ENCODE measurements at regions not wholly inside any gene's neighbourhood (a gene's known extent, or its start where the extent isn't known, plus 50 kb on each side); places are given as distances from the start of the nearest gene placed in this dataset.

DNA sequence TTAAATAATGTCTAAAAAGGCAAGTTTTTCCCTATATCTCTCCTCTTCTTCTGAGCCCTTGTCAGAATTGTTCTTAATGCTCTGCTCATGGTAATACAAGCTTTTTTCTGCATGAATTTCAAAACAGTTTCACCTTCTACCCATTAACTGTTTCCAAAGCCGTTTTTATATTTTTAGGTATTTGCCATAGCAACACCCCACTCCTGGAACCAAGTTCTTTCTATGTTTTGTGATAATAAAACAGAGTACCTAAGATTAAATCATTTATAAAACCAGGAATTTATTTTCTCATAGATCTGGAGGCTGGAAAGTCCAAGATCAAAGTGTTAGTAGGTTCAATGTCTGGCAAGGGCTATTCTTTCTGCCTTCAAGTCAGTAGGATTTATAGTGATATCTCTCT lies 497.4 kb downstream of the ETS1 start:
- no peak for DNase-seq (ENCODE audit: low spot score)

DNA sequence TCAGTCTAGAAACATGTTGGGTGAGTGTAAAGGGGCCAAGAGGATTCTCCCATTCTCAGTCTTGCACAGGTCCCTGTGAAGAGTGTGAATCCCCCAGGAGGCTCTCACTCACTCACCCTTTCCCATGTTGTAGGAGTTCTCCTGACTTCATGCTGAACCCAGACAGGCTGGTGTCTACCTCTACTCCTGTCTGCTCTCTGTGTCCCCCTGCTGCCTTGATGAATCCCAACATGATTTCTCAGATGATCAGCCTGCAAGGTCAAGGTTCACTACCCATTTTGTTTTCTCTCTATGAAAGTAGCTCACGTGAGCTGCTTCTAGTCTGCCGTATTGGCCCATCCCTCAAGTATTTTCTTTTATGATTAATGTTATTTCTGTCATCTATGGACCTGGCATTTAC lies 500.6 kb downstream of the ETS1 start:
- DNase-seq (ENCODE audit: low spot score): no peak

DNA sequence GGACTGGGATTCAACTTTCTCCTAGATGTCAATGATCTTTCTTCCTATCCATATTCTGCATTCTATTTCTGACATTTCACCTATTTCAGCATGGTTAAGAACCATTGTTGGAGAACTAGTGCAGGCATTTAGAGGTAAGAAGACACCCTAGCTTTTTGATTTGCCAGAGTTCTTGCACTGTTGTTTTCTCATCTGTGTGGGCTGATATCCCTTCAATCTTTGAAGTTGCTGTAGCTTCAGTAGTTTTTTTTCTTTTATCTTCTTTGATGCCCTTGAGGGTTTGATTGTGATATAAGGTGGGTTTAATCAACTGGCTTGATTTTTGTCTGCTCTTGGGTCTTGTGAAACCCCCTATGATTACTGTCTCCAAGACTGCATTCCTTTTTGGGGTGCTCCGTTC lies 502.1 kb downstream of the ETS1 start:
- DNase-seq (ENCODE audit: low spot score): no peak

DNA sequence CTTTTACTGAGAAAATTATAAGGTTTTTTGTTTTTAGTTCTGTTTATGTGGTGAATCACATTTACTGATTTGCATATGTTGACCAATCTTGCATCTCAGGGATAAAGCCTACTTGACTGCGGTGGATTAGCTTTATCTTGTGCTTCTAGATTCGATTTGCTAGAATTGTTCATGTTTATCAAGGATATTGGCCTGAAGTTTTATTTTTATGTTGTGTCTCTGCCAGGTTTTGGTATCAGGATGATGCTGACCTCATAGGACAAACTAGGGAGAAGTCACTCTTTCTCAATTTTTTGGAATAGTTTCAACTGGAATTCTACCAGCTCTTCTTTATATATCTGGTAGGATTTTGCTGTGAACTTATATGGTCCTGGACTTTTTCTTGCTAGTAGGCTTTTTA lies 504.8 kb downstream of the ETS1 start:
- no peak for DNase-seq (ENCODE audit: low spot score)

DNA sequence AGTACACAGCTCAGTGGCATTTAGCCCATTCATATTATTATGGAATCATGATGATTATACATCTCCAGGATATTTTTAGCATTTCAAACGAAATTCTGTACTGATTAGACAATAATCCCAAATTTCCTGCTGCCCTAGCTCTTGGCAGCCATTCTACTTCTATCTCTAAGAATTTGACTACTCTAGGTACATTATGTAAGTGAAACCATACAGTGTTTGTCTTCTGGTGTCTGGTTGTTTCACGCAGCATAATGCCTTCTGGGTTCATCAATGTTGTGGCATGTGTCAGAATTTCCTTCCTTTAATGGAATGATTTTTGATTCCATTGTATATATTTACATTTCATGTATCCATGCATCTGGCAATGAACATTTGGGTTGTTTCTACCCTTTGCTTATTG lies 517.7 kb downstream of the ETS1 start:
- DNase-seq (ENCODE audit: low spot score): no peak

DNA sequence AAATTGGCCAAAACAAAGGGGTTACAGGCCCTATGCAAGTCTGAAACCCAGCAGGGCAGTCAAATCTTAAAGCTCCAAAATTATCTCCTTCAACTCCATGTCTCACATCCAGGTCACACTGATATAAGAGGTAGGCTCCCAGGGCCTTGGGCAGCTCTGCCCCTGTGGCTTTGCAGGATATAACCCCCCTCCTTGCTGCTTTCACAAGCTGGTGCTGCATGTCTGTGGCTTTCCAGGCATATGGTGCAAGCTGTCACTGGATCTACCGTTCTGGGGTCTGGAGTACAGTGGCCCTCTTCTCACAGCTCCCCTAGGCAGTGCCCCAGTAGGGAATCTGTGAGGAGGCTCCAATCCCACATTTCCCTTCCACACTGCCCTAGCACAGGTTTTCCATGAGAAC lies 519.6 kb downstream of the ETS1 start:
- DNase-seq (ENCODE audit: low spot score): no peak

DNA sequence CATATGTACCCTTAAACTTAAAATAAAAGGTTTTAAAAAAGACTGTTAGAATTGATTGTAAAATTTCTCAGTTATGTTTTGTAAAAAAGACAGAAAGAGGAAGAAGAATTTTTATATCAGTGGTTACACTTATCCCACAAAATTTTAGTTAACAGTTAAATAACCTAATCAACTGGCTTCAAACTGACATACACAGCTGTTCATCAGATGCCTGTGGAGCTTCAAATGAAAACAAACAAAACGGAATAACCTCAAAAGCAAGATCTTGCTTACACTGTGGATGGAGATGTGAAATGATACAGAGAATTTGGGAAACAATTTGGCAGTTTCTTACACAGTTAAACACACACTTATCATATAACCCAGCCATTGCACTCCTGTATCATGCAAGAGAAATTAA lies 521.0 kb downstream of the ETS1 start:
- no peak for DNase-seq (ENCODE audit: low spot score)

DNA sequence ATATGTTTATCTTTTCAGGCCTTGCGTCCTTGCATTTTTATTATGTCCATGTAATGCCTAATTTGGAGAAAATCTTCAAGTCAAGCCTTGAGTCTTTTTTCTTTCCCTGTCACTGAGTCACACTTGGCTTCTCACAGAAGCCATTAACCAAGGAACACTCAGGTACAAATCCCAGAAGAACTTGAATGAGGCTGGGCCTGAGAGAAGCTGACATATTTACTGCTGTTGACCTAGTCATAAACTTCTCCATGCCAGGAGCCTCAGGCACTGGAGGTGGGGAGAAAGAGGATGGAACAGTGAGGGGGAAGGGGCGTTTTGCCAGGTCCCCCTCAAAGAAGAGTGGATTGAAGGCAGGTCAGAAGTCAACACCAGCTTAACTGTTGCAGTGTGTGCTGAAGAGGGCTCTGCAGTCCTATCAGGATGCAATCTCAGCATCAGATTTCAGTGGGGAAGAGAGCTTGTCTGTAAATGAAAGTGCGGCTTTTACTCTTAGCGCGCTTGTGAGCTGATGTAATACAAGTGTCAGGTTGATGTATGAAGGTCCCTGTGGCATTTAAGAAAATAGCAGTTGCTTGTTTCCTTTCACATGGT lies 526.0 kb downstream of the ETS1 start:
- DNase-seq (ENCODE audit: low spot score): no peak

DNA sequence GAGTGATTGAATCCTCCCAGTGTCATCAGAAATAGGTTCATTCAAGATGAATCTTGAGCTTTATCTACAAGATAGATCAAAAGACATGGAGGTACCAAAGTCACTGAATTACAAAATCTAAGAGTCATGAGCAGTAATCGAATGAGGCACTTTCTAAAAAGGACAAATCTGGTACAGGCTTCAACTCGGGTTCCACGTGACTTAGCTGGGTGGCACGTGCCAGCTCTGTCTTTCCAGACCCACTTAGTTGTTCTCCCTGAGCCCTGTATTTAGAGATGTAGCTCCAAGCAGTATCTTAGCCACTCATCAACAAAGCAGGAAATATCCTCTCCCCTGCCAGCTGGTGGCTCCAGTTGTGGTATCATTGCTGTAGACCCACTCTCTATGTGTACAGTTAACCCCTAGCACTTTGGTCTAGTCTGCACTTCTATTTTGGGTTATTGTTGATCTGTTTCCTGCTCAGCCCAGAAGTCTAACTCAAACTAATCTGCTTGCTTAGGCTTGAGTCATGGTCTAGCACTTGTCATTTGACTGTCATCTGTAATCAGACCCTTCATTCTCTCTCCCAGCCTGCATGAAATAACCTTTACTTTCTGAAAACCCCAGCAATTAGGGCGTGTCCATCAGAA lies 528.7 kb downstream of the ETS1 start:
- no peak for DNase-seq (ENCODE audit: low spot score)

DNA sequence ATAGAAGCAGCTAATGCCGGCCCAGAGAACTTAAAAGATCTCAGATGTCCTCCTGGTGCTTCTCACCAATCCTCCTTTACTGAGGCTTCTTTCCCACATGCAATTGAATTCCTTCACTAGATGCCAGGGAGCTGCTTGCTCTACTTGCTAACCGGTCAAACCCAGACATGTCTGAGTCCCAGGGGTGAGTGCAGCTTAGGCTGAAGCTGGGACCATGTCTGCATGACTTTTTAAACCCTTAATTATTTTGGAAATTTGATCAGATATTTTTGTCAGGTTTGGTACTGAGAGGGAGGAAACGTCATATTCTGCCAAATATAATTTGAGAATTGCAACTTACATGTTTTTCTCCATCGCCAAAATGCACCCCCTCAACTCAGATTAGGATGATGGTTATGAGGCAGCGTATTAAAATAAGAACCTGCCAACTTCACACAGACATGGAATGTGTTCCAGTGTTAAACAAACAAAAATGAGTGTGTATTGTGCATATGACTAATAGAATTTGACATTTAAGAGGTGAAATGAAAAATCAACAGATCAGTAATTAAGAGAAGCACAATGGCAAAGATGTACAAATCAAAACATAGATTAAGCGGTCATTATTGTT lies 529.5 kb downstream of the ETS1 start:
- DNase-seq (ENCODE audit: low spot score): no peak

DNA sequence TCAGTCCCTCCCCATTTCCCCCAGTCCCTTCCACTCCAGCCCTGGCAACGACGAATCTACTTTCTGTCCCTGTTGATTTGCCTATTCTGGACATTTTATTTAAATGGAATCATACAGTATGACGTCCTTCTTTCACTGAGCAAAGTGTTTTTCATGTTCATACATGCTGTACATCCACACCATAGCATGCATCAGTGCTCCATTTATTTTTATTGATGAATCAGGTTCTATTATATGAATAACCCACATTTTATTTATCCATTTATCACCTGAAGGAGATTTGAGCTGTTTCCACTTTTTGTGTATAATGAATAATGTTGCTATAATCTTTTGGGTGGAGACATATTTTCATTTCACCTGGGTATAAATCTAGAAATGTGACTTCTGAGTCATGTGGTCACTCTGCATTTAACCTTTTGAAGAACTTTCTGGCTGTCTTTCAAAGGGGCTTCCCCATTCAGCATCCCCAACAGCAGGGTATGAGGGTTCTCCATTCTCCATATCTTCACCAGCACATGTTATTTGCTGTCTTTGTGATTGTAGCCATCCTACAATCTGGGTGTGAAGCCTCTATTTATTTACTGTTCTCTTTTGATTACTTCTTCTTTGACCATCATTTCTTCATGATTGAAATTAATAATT lies 531.7 kb downstream of the ETS1 start:
- no peak for DNase-seq (ENCODE audit: low spot score)

DNA sequence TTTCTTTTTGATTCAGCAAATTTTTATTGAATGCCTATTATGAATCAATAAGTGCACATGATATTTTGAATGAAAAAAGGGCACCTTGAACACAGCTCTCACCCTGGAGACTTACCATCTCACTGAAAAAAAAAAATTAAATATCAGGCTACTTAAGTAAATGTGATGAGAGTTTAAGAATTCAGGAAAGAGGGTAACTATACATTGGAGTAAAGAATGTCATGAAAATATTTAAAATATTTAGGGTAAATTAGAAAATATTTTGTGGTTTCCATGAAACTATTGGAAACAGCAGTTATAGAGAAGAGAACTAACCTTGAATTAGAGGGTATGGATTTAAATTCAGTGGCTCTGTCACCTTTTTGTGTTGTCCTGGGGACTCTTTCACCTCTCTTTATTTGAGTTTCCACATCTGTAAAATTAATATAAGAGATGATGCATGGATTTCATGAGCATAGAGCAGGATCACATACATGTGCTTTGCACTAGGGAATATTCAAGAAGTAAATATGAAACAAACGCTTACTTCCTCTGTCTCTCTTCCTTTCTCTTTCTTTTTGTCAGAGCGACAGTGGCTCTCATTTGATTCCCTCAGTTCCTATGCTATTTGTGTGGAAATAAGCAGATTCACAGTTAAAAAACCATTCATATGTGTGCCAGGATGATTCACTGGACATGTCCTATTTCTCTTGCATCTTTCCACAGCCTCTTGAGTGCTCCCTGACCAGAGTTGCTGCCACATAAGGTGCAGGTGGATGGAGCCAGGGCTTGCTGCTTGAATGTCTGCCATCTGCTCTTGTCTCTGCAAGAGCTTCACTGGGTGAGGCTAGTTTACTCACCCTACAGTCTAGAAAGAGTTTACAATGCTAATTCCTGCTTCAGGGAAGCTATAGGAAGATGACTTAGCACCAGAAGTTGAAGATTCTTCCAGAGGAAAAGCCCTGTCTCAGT lies 533.1 kb downstream of the ETS1 start:
- no peak for DNase-seq (ENCODE audit: low spot score)

DNA sequence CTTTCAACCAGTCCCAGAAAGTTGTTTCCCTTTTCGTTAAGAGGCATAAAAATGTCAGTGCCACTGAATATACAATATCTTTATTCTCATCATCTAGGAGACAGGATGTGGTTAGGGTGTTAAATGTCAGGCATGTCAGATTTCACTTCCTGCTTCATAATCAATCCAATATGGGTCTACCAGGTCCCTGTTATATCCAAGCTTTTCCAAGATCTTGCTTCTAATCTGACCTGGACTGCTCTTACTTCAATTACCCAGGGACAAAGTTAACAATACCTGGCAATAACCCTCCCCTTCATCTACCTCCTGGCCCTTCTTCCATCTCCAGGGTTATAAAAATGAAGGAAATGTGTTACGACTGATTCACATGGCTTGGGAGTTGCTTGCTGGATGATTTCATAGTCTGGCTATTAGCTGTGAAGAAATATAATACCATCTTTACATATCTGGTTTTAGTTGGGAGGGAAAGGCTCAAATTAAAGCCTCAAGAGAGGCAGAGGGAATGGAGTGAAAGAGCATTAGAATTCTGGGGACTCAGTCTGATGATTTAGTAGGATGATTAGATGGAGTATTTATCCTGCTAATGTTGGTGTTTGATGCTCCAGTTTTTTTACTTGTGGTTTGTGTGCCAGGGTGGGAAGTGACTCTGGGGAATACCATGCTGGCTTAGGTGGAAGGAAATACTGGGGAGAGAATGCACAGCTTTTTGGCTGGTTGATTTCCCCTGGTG lies 534.3 kb downstream of the ETS1 start:
- DNase-seq (ENCODE audit: low spot score): peak; percentile 31

DNA sequence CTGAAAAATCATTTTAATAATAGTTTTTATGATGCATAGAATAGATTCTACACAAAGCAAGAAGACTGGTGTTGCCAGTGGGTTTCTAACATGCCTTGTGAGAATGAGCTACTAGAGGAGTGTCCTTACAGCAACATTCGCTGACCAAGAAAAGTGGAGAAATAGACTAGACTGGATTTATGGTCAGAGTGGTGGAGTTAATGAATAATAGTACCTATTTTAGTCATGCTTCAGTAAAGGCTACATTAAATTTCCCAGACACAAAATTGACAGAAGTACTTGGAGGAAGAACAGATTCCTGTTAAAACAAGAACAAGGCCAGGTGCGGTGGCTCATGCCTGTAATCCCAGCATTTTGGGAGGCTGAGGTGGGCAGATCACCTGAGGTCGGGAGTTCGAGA lies 539.2 kb downstream of the ETS1 start:
- no peak for DNase-seq (ENCODE audit: low spot score)

DNA sequence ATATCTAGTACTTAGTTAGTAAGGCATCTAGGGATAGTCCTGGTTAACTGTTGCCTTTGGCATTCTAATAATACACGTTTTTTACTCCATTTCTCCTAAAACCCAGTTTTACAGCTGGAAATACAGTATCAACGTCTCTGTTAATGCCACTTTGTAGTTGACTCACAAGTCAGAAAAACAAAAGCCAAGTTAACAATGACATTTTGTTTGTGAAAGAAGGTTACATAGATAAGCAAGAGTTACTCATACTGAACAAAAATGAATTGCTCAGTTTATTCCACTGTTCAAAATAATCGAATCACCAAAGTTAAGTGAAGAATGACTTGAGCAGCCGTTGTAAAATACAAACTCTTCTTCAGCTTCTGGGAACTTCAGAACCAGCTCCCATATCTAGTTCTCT lies 540.3 kb downstream of the ETS1 start:
- no peak for DNase-seq (ENCODE audit: low spot score)

DNA sequence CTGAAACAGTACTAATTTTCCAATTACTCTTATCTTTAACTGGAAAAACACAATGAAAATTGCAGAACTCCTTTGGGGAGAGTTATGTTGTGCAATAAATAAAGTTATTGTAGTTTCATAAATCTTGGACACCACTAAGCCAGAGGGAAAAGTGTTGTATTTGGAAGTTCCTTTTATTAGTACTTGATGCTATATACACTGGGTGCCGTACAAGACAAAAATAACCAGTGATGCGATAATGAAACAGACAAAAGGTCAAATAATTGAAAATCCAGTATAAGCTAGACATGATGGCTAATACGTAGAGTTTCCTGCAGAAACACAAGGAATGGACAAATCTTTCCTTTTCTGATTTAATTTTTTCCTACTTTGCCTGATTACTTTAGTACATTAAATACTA lies 541.1 kb downstream of the ETS1 start:
- no peak for DNase-seq (ENCODE audit: low spot score)

DNA sequence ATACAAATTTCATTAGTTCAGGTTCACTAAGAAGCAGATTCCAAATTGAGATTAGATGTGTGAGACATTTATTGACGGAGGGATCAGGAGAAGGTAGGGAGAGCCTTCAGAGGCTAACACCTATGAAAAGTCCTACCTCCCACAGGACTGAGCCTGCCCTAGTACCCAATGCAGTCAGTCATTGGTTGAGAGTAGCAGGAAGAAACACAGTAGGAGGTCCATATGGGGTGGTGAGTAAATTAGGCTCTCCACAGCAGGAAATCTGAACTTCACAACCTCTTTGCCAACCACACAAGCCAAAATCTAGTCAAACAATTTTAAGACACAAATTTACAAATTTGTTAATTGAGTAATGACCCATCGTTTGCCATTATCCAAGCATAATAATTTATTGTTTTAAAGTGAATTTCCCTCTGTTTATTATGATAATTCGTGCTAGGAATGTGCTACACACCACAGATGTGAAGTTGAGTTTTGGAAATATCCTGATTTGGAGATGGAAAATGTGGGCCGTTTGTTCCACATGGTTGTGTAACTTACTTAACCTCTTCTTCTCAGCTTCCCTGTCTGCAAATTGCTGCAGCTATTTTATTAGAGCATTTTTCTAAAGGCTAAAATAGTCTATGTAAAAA lies 542.1 kb downstream of the ETS1 start:
- no peak for DNase-seq (ENCODE audit: low spot score)

DNA sequence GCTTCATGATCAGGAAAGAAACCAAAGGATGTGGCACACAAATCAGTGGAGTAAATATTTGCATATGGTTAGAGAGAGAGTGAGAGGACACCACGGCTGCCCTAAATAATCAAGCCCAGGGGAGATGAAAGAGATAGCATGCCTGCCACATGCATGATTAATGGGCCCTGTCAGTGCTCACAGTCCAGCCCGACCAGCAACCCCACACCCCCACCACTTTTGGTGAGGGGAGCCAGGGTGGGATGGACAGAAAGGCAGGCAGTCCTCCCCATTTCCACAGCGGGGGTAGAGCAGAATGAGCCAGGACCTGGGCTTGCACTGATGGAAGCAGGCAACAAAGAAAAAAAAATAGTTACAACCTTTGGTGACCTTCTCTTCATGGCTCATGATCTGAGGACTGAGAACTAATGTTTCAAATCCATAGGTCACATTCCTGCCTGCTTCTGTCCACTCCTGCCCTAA lies 545.0 kb downstream of the ETS1 start:
- DNase-seq (ENCODE audit: low spot score): no peak

DNA sequence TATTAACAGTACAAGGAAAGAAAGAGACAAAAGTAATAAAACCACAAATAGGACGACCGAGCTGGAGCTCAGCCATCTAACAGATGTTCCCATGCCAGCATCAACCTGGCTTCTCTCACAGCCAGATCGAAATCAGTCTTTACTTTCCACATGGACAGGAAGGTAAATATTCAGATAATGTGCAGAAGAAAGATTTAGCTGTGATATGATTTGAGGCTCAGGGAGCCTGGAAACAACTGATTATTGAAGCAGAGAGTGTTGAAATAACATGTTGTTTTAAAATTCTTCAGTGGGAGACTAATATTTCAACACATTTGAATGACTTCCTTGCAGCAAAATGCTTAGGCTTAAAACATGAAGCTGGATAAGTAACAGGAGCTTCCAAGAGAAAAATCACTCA lies 546.8 kb downstream of the ETS1 start:
- DNase-seq (ENCODE audit: low spot score): no peak

DNA sequence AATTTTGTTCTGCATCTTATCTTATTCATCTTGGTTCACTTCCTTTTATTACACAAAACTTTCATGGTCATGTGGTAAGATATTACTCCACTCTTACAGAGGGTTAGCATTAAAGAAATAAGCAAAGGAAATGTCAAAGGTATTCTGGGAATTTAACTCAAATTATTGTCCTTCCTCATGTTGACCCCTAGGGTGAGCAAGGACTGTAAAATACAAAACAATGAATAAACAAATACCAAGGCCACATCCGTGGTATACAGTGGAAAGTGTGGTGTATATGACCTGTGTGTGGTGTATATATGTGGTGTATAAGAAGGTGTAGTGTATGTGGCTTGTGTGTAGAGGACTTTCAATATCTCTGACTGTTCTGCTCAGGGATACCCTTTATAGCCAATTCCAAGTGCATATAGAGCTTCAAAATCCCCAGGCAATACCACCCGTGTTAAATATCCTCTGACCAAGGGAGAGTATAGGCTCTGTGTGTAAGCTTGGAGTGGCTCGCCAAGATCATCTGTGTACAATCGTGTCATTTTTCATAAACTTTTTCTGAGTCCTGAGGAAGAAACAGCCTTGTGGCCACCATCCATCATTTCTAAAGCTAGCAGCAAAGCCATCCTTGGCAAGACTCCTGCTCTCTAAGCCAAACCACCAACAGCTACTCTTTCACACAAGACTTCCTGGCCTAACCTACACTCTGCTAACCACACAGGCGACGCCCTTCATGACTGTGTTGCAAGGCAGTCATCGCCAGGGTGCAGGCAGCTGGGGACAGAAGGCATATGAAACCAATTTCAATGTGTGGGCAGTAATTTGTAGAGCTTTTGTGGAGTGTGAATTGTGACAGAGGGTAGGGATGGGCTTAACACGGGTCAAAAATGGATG lies 548.0 kb downstream of the ETS1 start:
- DNase-seq (ENCODE audit: low spot score): peak; percentile 90

Measured in activated CD4-positive, alpha-beta T cell treated with anti-CD3 and anti-CD28 coated beads, Interleukin-2, Interleukin-4, amounts not matched to agents 100 ng/mL and 50 ng/mL, durations not matched to agents 16 hours and 8 hours (primary cell).